MM.1S (cell line): ENCODE measurements at regions not wholly inside any gene's neighbourhood (a gene's known extent, or its start where the extent isn't known, plus 50 kb on each side); places are given as distances from the start of the nearest gene placed in this dataset.

Source experiments
- DNase-seq: peaks from one replicate; pipeline ENCODE4 v3.0.0-alpha.2; 2015
- H2AFZ ChIP-seq: fragments of 300-600 bp; sonication (generic); 2 replicates; pipeline ENCODE4 v1.6.0; 2016; ENCODE audit warnings: antibody characterized with exemption, low read length
- H3F3A ChIP-seq: fragments of 300-600 bp; sonication (generic); 2 replicates; pipeline ENCODE4 v1.6.1; 2016; ENCODE audit warnings: mild to moderate bottlenecking, antibody characterized with exemption, low read length, moderate library complexity, mixed read lengths; ENCODE audit not compliant: insufficient read depth
- H3K27ac ChIP-seq: fragments of 300-600 bp; sonication (generic); 2 replicates; pipeline ENCODE4 v1.5.1; 2016; ENCODE audit warnings: mild to moderate bottlenecking, low read length
- H3K27me3 ChIP-seq: fragments of 300-600 bp; sonication (generic); replicated peaks from 2 replicates; pipeline ENCODE4 v1.6.0; 2016; ENCODE audit warnings: low read length; ENCODE audit not compliant: insufficient read depth
- H3K36me3 ChIP-seq: fragments of 300-600 bp; sonication (generic); replicated peaks from 2 replicates; pipeline ENCODE4 v1.6.1; 2016; ENCODE audit warnings: mild to moderate bottlenecking, low read length, mixed read lengths; ENCODE audit not compliant: insufficient read depth
- H3K4me1 ChIP-seq: fragments of 300-600 bp; sonication (generic); 2 replicates; pipeline ENCODE4 v1.6.1; 2016; ENCODE audit warnings: low read length, mixed read lengths
- H3K4me2 ChIP-seq: fragments of 300-600 bp; sonication (generic); 2 replicates; pipeline ENCODE4 v1.6.0; 2016; ENCODE audit warnings: low read depth, low read length
- H3K4me3 ChIP-seq: fragments of 300-600 bp; sonication (generic); 2 replicates; pipeline ENCODE4 v1.5.1; 2016; ENCODE audit warnings: low read length, mixed read lengths
- H3K79me2 ChIP-seq: fragments of 300-600 bp; sonication (generic); 2 replicates; pipeline ENCODE4 v1.6.1; 2016; ENCODE audit warnings: mixed run types, low read length, mixed read lengths
- H3K9ac ChIP-seq: fragments of 300-600 bp; sonication (generic); 2 replicates; pipeline ENCODE4 v1.6.1; 2016; ENCODE audit warnings: low read length, mixed read lengths
- H3K9me2 ChIP-seq: fragments of 300-600 bp; sonication (generic); replicated peaks from 2 replicates; pipeline ENCODE4 v1.6.1; 2016; ENCODE audit warnings: mild to moderate bottlenecking, low read length, mixed read lengths; ENCODE audit not compliant: insufficient read depth
- H3K9me3 ChIP-seq: fragments of 300-600 bp; sonication (generic); replicated peaks from 2 replicates; pipeline ENCODE4 v1.6.1; 2016; ENCODE audit warnings: mild to moderate bottlenecking, low read length, mixed read lengths; ENCODE audit not compliant: insufficient read depth
- H4K20me1 ChIP-seq: fragments of 300-600 bp; sonication (generic); 2 replicates; pipeline ENCODE4 v1.6.1; 2016; ENCODE audit warnings: mild to moderate bottlenecking, low read length, moderate library complexity, mixed read lengths; ENCODE audit not compliant: insufficient read depth
- CTCF ChIP-seq: fragments of 300-600 bp; sonication (generic); IDR thresholded peaks from 2 replicates; pipeline ENCODE4 v1.5.1; 2016; ENCODE audit warnings: antibody characterized with exemption, low read length, mixed read lengths
- EZH2 ChIP-seq: fragments of 300-600 bp; sonication (generic); optimal IDR thresholded peaks from 2 replicates; pipeline ENCODE3; 2017; ENCODE audit warnings: low read depth, mild to moderate bottlenecking, antibody characterized with exemption, low read length, mixed read lengths
- EZH2phosphoT487 ChIP-seq: fragments of 300-600 bp; sonication (generic); IDR thresholded peaks from 2 replicates; pipeline ENCODE4 v1.6.1; 2018; ENCODE audit warnings: antibody characterized with exemption, low read length

DNA sequence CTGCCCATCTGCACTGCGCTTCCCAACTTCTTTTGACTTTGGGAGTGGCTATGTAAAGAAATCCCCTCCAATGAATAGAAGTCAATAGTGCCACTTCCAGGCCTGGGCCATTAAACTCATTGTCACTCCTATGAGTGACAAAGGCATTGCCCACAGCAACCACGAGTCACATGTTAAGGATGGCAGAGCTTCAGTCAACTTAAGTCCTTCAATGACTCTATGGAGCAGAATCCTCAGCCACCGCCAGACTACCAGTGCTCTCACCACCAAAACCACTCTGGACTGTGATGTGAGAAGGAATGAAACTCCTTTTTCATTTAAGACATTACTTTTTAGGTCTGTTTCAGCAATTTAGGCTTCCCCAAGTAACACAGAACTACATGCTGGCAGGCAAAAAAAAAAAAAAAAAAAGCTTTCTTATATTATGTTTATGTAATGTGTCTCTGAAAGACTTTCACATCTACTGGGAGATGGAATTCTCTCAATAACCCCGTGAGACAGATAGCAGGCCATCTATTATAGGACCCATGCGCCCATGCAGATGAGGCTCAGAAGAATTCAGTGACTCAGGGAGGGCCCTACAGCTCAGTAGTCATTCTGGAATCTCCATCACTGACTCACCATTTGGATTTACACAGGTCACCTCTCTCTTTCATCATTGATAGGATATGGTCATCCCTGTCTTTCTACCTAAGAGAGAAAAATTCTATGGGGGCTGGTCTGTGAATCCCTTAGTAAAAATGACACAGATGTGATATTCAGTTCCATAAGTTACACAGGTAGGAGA is 180.5 kb downstream of the CEMIP2 start:
- TF ChIP-seq EZH2phosphoT487: no peak
- TF ChIP-seq CTCF: no peak
- no peak for TF ChIP-seq EZH2
- no peaks in the 10 kb centered on the region for H3K9me2 ChIP-seq
- H3K27me3 ChIP-seq: no peaks in the 10 kb centered on the region
- DNase-seq: no peak
- no peak overlapping the region for H3K4me3 ChIP-seq
- H3K27ac ChIP-seq: no peak overlapping the region
- no peaks in the 10 kb centered on the region for H3K36me3 ChIP-seq
- H3K9me3 ChIP-seq: no peaks in the 10 kb centered on the region
- no peaks in the 10 kb centered on the region for H3K4me1 ChIP-seq
- H3K79me2 ChIP-seq: no peaks in the 10 kb centered on the region
- H3K4me2 ChIP-seq: no peak overlapping the region
- H3F3A ChIP-seq: no peaks in the 10 kb centered on the region
- H4K20me1 ChIP-seq: no peaks in the 10 kb centered on the region
- H3K9ac ChIP-seq: no peak overlapping the region
- no peak overlapping the region for H2AFZ ChIP-seq

- H3K9ac ChIP-seq: no peak overlapping the region
- no peak for DNase-seq
- no peak overlapping the region for H2AFZ ChIP-seq
- no peak overlapping the region for H3K4me3 ChIP-seq
- no peak overlapping the region for H3K4me2 ChIP-seq
- H3K79me2 ChIP-seq: no peaks in the 10 kb centered on the region
- H3K9me2 ChIP-seq: no peaks in the 10 kb centered on the region
- H3K27ac ChIP-seq: no peak overlapping the region
- no peaks in the 10 kb centered on the region for H3K36me3 ChIP-seq
- no peaks in the 10 kb centered on the region for H3K27me3 ChIP-seq
- no peaks in the 10 kb centered on the region for H3K9me3 ChIP-seq
- no peaks in the 10 kb centered on the region for H3F3A ChIP-seq
- TF ChIP-seq CTCF: no peak
- no peak for TF ChIP-seq EZH2phosphoT487
- no peak for TF ChIP-seq EZH2
- no peaks in the 10 kb centered on the region for H4K20me1 ChIP-seq
- no peaks in the 10 kb centered on the region for H3K4me1 ChIP-seq
These were observed 184.5 kb downstream of the CEMIP2 start for GRCh38 chr9:71583792-71584191.

DNA sequence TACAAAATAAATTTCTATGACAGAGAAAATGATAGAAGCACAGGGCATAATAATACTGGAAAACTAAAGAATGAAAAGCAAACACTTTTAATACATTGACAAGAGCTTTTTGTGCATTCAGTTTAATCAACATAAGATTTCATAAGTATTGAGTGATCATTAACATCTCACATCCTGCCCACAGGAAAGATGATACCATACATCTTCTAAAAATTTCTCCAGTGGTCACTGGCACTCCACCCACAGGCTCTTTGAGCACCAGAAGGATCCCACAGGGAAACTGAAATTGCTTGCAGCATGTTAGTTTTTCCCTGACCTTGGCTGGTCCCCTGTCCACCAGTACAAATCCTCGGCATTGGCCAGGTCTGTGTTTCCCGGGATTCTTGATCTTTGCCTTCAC is 186.0 kb downstream of the CEMIP2 start:
- Histone ChIP-seq H3K36me3 (no peaks in the 10 kb centered on the region), H3K4me2 (no peak overlapping the region), H3K27ac (no peak overlapping the region), H3K9me3 (no peaks in the 10 kb centered on the region), H3K9ac (no peak overlapping the region), H3K4me1 (no peaks in the 10 kb centered on the region), H3K4me3 (no peak overlapping the region), H2AFZ (no peak overlapping the region), H3K9me2 (no peaks in the 10 kb centered on the region), H3K27me3 (no peaks in the 10 kb centered on the region), H3K79me2 (no peaks in the 10 kb centered on the region), H3F3A (no peaks in the 10 kb centered on the region), H4K20me1 (no peaks in the 10 kb centered on the region)
- TF ChIP-seq CTCF (no peak), EZH2 (no peak), EZH2phosphoT487 (no peak)
- DNase-seq: no peak
